Loucy (cell line): ENCODE measurements at regions not wholly inside any gene's neighbourhood (a gene's known extent, or its start where the extent isn't known, plus 50 kb on each side); places are given as distances from the start of the nearest gene placed in this dataset.

ENCODE experiments used
- H2AFZ ChIP-seq: fragments of 200-600 bp; sonication (generic); 2 replicates; pipeline ENCODE4 v1.6.0; 2016; ENCODE audit warnings: antibody characterized with exemption, mild to moderate bottlenecking, low read length, moderate library complexity
- H3F3A ChIP-seq: fragments of 200-600 bp; 2 replicates; pipeline ENCODE4 v1.6.0; 2016; ENCODE audit warnings: antibody characterized with exemption, low read depth, mild to moderate bottlenecking
- H3K27me3 ChIP-seq: fragments of 200-600 bp; sonication (generic); 2 replicates; pipeline ENCODE4 v1.6.1; 2014; ENCODE audit warnings: low read length, mild to moderate bottlenecking; ENCODE audit not compliant: insufficient read depth, poor library complexity, severe bottlenecking
- H3K36me3 ChIP-seq: fragments of 200-600 bp; sonication (generic); 2 replicates; pipeline ENCODE4 v1.6.1; 2016; ENCODE audit warnings: low read length; ENCODE audit not compliant: insufficient read depth
- H3K4me1 ChIP-seq: fragments of 200-600 bp; sonication (generic); 2 replicates; pipeline ENCODE4 v1.5.1; 2014; ENCODE audit warnings: low read length, mild to moderate bottlenecking; ENCODE audit not compliant: insufficient read depth, poor library complexity, severe bottlenecking
- H3K4me2 ChIP-seq: fragments of 200-600 bp; sonication (generic); 2 replicates; pipeline ENCODE4 v1.6.0; 2014; ENCODE audit warnings: antibody characterized with exemption, low read length, low read depth, mild to moderate bottlenecking; ENCODE audit not compliant: poor library complexity, severe bottlenecking
- H3K4me3 ChIP-seq: fragments of 200-600 bp; sonication (generic); 2 replicates; pipeline ENCODE4 v1.5.1; 2014; ENCODE audit warnings: low read length, mild to moderate bottlenecking, mixed read lengths; ENCODE audit not compliant: poor library complexity, severe bottlenecking
- H3K79me2 ChIP-seq: fragments of 200-600 bp; sonication (generic); 2 replicates; pipeline ENCODE4 v1.6.1; 2014; ENCODE audit warnings: low read length; ENCODE audit not compliant: insufficient read depth
- H3K9ac ChIP-seq: fragments of 200-600 bp; sonication (generic); 2 replicates; pipeline ENCODE4 v1.6.0; 2014; ENCODE audit warnings: mild to moderate bottlenecking, low read depth, low read length, moderate library complexity; ENCODE audit not compliant: poor library complexity, severe bottlenecking
- H3K9me2 ChIP-seq: fragments of 200-600 bp; sonication (generic); replicated peaks from 2 replicates; pipeline ENCODE4 v1.6.1; 2016; ENCODE audit warnings: low read depth, low read length, mixed read lengths
- H3K9me3 ChIP-seq: fragments of 200-600 bp; sonication (generic); 2 replicates; pipeline ENCODE4 v1.6.1; 2014; ENCODE audit warnings: mild to moderate bottlenecking, antibody characterized with exemption, low read length, low read depth; ENCODE audit not compliant: insufficient read depth
- H4K20me1 ChIP-seq: fragments of 200-600 bp; sonication (generic); 2 replicates; pipeline ENCODE4 v1.6.0; 2014; ENCODE audit warnings: antibody characterized with exemption, low read length, mild to moderate bottlenecking; ENCODE audit not compliant: insufficient read depth, poor library complexity, severe bottlenecking
- EZH2phosphoT487 ChIP-seq: fragments of 200-600 bp; IDR thresholded peaks from 2 replicates; pipeline ENCODE4 v1.6.1; 2018; ENCODE audit warnings: antibody characterized with exemption, mild to moderate bottlenecking, moderate library complexity, borderline replicate concordance
- TF ChIP-seq, protein P1 (sequence below): fragments of 200-600 bp; sonication (generic); conservative IDR thresholded peaks from 2 replicates; pipeline ENCODE4 v1.5.1; 2014; ENCODE audit warnings: mild to moderate bottlenecking, antibody characterized with exemption, low read length

GRCh38 chr14:27186048-27186447, 588.2 kb upstream of the NOVA1 start:
- Histone ChIP-seq H3K9me3 (no peaks in the 10 kb centered on the region), H3K4me2 (no peak overlapping the region), H3F3A (no peaks in the 10 kb centered on the region), H3K79me2 (no peaks in the 10 kb centered on the region), H2AFZ (no peak overlapping the region), H3K36me3 (no peaks in the 10 kb centered on the region), H4K20me1 (no peaks in the 10 kb centered on the region), H3K4me3 (no peak overlapping the region), H3K9ac (no peak overlapping the region), H3K27me3 (no peaks in the 10 kb centered on the region), H3K9me2 (no peaks in the 10 kb centered on the region; the same call in 1 of the 2 replicates), H3K4me1 (no peaks in the 10 kb centered on the region)
- no peak for TF ChIP-seq EZH2phosphoT487
- TF ChIP-seq, protein P1, sequence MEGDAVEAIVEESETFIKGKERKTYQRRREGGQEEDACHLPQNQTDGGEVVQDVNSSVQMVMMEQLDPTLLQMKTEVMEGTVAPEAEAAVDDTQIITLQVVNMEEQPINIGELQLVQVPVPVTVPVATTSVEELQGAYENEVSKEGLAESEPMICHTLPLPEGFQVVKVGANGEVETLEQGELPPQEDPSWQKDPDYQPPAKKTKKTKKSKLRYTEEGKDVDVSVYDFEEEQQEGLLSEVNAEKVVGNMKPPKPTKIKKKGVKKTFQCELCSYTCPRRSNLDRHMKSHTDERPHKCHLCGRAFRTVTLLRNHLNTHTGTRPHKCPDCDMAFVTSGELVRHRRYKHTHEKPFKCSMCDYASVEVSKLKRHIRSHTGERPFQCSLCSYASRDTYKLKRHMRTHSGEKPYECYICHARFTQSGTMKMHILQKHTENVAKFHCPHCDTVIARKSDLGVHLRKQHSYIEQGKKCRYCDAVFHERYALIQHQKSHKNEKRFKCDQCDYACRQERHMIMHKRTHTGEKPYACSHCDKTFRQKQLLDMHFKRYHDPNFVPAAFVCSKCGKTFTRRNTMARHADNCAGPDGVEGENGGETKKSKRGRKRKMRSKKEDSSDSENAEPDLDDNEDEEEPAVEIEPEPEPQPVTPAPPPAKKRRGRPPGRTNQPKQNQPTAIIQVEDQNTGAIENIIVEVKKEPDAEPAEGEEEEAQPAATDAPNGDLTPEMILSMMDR: no peak

GRCh38 chr14:27187136-27187535, 589.3 kb upstream of the NOVA1 start:
- no peaks in the 10 kb centered on the region for H3K9me3 ChIP-seq
- no peaks in the 10 kb centered on the region for H3K36me3 ChIP-seq
- no peak overlapping the region for H3K9ac ChIP-seq
- H3K4me2 ChIP-seq: no peak overlapping the region
- no peaks in the 10 kb centered on the region; the same call in 1 of the 2 replicates for H3K9me2 ChIP-seq
- H3K27me3 ChIP-seq: no peaks in the 10 kb centered on the region
- no peaks in the 10 kb centered on the region for H4K20me1 ChIP-seq
- H3K4me1 ChIP-seq: no peaks in the 10 kb centered on the region
- TF ChIP-seq, protein P1: no peak
- TF ChIP-seq EZH2phosphoT487: no peak
- no peak overlapping the region for H2AFZ ChIP-seq
- H3F3A ChIP-seq: no peaks in the 10 kb centered on the region
- no peak overlapping the region for H3K4me3 ChIP-seq
- H3K79me2 ChIP-seq: no peaks in the 10 kb centered on the region

DNA sequence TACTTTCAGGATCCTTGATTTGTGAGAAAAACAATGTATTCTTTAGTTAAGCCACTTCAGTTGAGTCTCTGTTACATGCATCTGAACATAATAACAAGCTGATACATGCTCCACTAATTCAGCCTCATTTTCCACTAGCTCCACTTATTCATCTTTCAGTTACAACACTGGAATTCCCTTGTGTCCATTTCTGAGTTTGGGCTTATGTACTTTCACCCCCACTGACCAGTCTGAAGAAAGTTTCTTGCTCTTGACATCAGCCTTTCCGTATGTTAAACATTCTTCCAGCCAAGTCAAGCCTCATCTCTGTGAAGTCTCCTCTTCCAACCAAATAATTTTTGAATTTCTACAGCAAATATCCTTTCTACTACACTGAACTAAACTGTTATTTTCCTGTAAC, 592.5 kb upstream of the NOVA1 start:
- Histone ChIP-seq H3K4me1 (no peaks in the 10 kb centered on the region), H3F3A (no peaks in the 10 kb centered on the region), H3K36me3 (no peaks in the 10 kb centered on the region), H3K79me2 (no peaks in the 10 kb centered on the region), H3K4me2 (no peak overlapping the region), H3K9ac (no peak overlapping the region), H2AFZ (no peak overlapping the region), H3K9me3 (no peaks in the 10 kb centered on the region; the same call in 1 of the 2 replicates), H3K27me3 (no peaks in the 10 kb centered on the region), H3K9me2 (no peaks in the 10 kb centered on the region; the same call in 1 of the 2 replicates), H3K4me3 (no peak overlapping the region), H4K20me1 (no peaks in the 10 kb centered on the region)
- TF ChIP-seq, protein P1: no peak
- TF ChIP-seq EZH2phosphoT487: no peak
